A673 (cell line): ENCODE measurements at regions not wholly inside any gene's neighbourhood (a gene's known extent, or its start where the extent isn't known, plus 50 kb on each side); places are given as distances from the start of the nearest gene placed in this dataset.

Source experiments
- EZH2 ChIP-seq: fragments of 200-600 bp; sonication (generic); IDR thresholded peaks from 2 replicates; pipeline ENCODE4 v1.6.1; 2017; ENCODE audit warnings: borderline replicate concordance, low read depth, mild to moderate bottlenecking, mixed read lengths, antibody characterized with exemption, low read length; ENCODE audit not compliant: poor library complexity, severe bottlenecking
- TF ChIP-seq, protein P1 (sequence below): fragments of 300-800, 200-600 bp; sonication (generic); conservative IDR thresholded peaks from 2 replicates; pipeline ENCODE4 v1.5.1; 2017; ENCODE audit warnings: low read depth, mild to moderate bottlenecking, antibody characterized with exemption, low read length, moderate library complexity, mixed read lengths

DNA sequence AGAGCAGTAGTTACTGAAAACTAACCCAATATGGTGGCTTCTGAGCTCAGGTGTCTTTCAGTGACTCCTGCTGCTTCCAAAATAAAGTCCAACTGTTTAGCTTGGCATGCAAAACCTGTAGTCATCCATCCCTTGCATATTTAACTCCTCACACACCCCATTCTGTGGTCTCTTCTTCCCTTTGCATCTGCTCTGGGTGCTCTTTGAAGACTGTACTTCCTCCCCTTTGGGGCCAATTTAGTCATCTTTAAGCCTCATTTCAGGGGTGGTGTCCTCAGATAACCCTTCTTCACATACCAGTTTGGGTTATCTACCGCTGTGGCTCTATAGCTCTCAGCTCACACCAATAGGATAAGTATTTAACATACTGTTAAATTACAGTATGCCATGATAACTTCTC lies 209.9 kb upstream of the DMRT1 start:
- no peak for TF ChIP-seq EZH2
- TF ChIP-seq, protein P1, sequence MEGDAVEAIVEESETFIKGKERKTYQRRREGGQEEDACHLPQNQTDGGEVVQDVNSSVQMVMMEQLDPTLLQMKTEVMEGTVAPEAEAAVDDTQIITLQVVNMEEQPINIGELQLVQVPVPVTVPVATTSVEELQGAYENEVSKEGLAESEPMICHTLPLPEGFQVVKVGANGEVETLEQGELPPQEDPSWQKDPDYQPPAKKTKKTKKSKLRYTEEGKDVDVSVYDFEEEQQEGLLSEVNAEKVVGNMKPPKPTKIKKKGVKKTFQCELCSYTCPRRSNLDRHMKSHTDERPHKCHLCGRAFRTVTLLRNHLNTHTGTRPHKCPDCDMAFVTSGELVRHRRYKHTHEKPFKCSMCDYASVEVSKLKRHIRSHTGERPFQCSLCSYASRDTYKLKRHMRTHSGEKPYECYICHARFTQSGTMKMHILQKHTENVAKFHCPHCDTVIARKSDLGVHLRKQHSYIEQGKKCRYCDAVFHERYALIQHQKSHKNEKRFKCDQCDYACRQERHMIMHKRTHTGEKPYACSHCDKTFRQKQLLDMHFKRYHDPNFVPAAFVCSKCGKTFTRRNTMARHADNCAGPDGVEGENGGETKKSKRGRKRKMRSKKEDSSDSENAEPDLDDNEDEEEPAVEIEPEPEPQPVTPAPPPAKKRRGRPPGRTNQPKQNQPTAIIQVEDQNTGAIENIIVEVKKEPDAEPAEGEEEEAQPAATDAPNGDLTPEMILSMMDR: no peak
